Endothelial cell of umbilical vein (primary cell): ENCODE measurements at regions not wholly inside any gene's neighbourhood (a gene's known extent, or its start where the extent isn't known, plus 50 kb on each side); places are given as distances from the start of the nearest gene placed in this dataset.

Experiments used
- BruUV-seq: library from RNA; stranded (reverse); fragments of 400-500 nt; replicated peaks from 2 replicates; lab custom pipeline; 2021; lab: Mats Ljungman, UMichigan
- CTCF ChIA-PET: fragments of 300-600, 350-600 bp; sonication (Branson Sonifier 250); formaldehyde crosslinking; loops from one replicate; lab custom pipeline; 2021; ENCODE audit warnings: antibody characterized with exemption, inconsistent platforms; lab: Charles Lee
- POLR2A ChIA-PET: fragments of 300-600, 350-600 bp; sonication (Branson Sonifier 250); formaldehyde crosslinking; loops from one replicate; lab custom pipeline; 2021; ENCODE audit warnings: antibody characterized with exemption, inconsistent platforms; lab: Charles Lee
- DNase-seq: peaks from one replicate; pipeline ENCODE4 v3.0.0-alpha.2; 2011; ENCODE audit warnings: low read depth, low spot score
- FAIRE-seq: peaks from 2 replicates; lab custom pipeline; 2011; peaks lifted over from hg19 to GRCh38; lab: Jason Lieb, UNC
- H2AFZ ChIP-seq: 2 replicates; pipeline ENCODE4 v1.6.0; 2012; ENCODE audit warnings: low read depth, low read length, control low read depth, inconsistent platforms
- H3K27ac ChIP-seq: 2 replicates; pipeline ENCODE4 v1.5.1; 2011; ENCODE audit warnings: low read depth, mild to moderate bottlenecking, control low read depth, low read length, moderate library complexity; ENCODE audit not compliant: insufficient read depth
- H3K27me3 ChIP-seq, 2 experiments: 2 replicates each; pipeline versions ENCODE4 v1.6.0 to v1.6.1; 2011; ENCODE audit warnings: low read length in 2 of 2, mixed read lengths in 1 of 2; ENCODE audit not compliant: control insufficient read depth in 2 of 2, insufficient read depth in 2 of 2
- H3K36me3 ChIP-seq, 2 experiments: 2 replicates in 1 of 2; 3 replicates in 1 of 2; pipeline ENCODE4 v1.5.1; 2011; ENCODE audit warnings: low read length in 2 of 2, mild to moderate bottlenecking in 1 of 2, moderate library complexity in 1 of 2; ENCODE audit not compliant: control insufficient read depth in 2 of 2, insufficient read depth in 2 of 2; ENCODE audit errors: extremely low read depth in 1 of 2
- H3K4me1 ChIP-seq: 3 replicates; pipeline ENCODE4 v1.5.1; 2011; ENCODE audit warnings: mild to moderate bottlenecking, low read length; ENCODE audit not compliant: control insufficient read depth, insufficient read depth; ENCODE audit errors: extremely low read depth
- H3K4me2 ChIP-seq: 2 replicates; pipeline ENCODE4 v1.6.1; 2011; ENCODE audit warnings: low read length, control low read depth, mixed read lengths; ENCODE audit not compliant: insufficient read depth
- H3K4me3 ChIP-seq, 3 experiments: fragments of 200-600 bp in 1 of 3; sonication (generic), shearing (Covaris generic) in 1 of 3; replicated peaks in 1 of 3; 2 replicates each; pipeline ENCODE4 v1.5.1; 2011 to 2016; ENCODE audit warnings: control low read depth in 3 of 3, low read length in 3 of 3, mild to moderate bottlenecking in 2 of 3, inconsistent platforms in 1 of 3, low read depth in 1 of 3, moderate library complexity in 1 of 3; ENCODE audit not compliant: insufficient read depth in 1 of 3
- H3K79me2 ChIP-seq: 2 replicates; pipeline ENCODE4 v1.6.0; 2012; ENCODE audit warnings: low read length, inconsistent platforms; ENCODE audit not compliant: control insufficient read depth, insufficient read depth
- H3K9ac ChIP-seq: replicated peaks from 2 replicates; pipeline ENCODE3; 2011; ENCODE audit warnings: low read length, control low read depth; ENCODE audit not compliant: insufficient read depth; ENCODE audit errors: extremely low read depth
- H3K9me1 ChIP-seq: replicated peaks from 3 replicates; pipeline ENCODE4 v1.6.0; 2011; ENCODE audit warnings: mild to moderate bottlenecking, low read length; ENCODE audit not compliant: control insufficient read depth, insufficient read depth; ENCODE audit errors: extremely low read depth
- H3K9me3 ChIP-seq: replicated peaks from 2 replicates; pipeline ENCODE4 v1.5.1; 2012; ENCODE audit warnings: low read length, inconsistent platforms; ENCODE audit not compliant: control insufficient read depth, insufficient read depth
- H4K20me1 ChIP-seq: replicated peaks from 2 replicates; pipeline ENCODE3; 2011; ENCODE audit warnings: mild to moderate bottlenecking, low read length; ENCODE audit not compliant: control insufficient read depth, insufficient read depth; ENCODE audit errors: extremely low read depth
- EZH2 ChIP-seq: IDR thresholded peaks from 2 replicates; pipeline ENCODE4 v1.6.1; 2012; ENCODE audit warnings: borderline replicate concordance, low read depth, mild to moderate bottlenecking, moderate library complexity, low read length, inconsistent platforms; ENCODE audit not compliant: severe bottlenecking
- FOS ChIP-seq: IDR thresholded peaks from 2 replicates; pipeline ENCODE4 v1.6.1; 2011; ENCODE audit warnings: mild to moderate bottlenecking, low read length, moderate library complexity, borderline replicate concordance; ENCODE audit not compliant: insufficient read depth
- GATA2 ChIP-seq: IDR thresholded peaks from 2 replicates; pipeline ENCODE4 v1.7.0; 2011; ENCODE audit warnings: low read depth, mild to moderate bottlenecking, moderate library complexity, mixed read lengths, low read length; ENCODE audit not compliant: insufficient read length, insufficient read depth
- JUN ChIP-seq: IDR thresholded peaks from 2 replicates; pipeline ENCODE4 v1.6.1; 2011; ENCODE audit warnings: borderline replicate concordance, low read depth; ENCODE audit not compliant: insufficient read length, insufficient read depth
- MYC ChIP-seq: IDR thresholded peaks from one replicate; pipeline ENCODE4 v1.6.1; 2011; ENCODE audit warnings: mild to moderate bottlenecking, low read depth, low read length
- POLR2A ChIP-seq: IDR thresholded peaks from 2 replicates; pipeline ENCODE4 v1.6.1; 2012; ENCODE audit warnings: low read depth, mild to moderate bottlenecking, control low read depth, low read length
- POLR2AphosphoS5 ChIP-seq: IDR thresholded peaks from 2 replicates; pipeline ENCODE4 v1.6.1; 2012; ENCODE audit warnings: low read depth, mild to moderate bottlenecking, control low read depth, low read length, moderate library complexity; ENCODE audit not compliant: insufficient read depth
- dilution Hi-C: fragments of 300-500 bp; cut with MboI; formaldehyde crosslinking; loops from one replicate; pipeline ENCODE4 v1.15.0; 2019; ENCODE audit warnings: low sequenced_read_pairs; ENCODE audit not compliant: extremely low pct_ligation_motif_present
- intact Hi-C: fragments of 100-400 bp; cut with micrococcal nuclease; formaldehyde crosslinking; loops from one replicate; pipeline ENCODE4 v1.10.0; 2022
- TF ChIP-seq, protein P1 (sequence below): IDR thresholded peaks from 2 replicates; pipeline ENCODE4 v1.6.1; 2011; ENCODE audit not compliant: insufficient read depth, insufficient read length
- TF ChIP-seq, protein P2 (sequence below), 2 donors: IDR thresholded peaks; 1 replicate in 1 of 2; 2 replicates in 1 of 2; pipeline ENCODE4 v1.5.1; 2011; ENCODE audit warnings: low read length in 2 of 2, mild to moderate bottlenecking in 2 of 2, moderate library complexity in 2 of 2, control low read depth in 1 of 2, inconsistent platforms in 1 of 2, low read depth in 1 of 2; ENCODE audit not compliant: insufficient read depth in 1 of 2; ENCODE audit errors: extremely low read depth in 1 of 2

DNA sequence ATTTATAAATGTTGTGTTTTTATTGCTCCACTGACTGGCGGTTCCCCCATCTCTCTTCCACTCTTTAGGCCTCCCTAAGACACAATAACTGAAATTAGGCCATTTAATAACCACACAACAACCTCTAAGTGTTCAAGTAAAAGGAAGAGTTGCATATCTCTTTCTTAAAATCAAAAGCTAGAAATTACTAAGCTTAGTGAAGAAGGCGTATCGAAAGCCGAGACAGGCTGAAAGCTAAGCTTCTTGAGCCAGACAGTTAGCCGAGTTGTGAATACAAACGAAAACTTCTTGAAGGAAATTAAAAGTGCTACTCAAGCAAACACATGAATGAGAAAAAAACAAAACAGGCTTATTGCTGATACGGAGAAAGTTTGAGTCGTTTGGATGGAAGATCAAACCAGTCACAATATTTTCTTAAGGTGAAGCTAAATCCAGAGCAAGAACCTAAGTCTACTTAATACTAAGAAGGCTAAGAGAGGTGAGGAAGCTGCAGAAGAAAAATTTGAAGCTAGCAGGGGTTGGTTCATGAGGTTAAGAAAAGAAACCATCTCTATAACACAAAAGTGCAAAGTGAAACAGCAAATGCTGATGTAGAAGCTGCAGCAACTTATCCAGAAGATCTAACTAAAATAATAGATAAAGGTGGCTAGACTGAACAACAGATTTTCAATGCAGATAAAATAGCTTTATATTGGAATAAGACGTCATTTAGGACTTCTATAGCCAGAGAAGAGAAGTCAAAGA, 194.0 kb upstream of the TTC29 start:
- Histone ChIP-seq H3K79me2 (no peaks in the 10 kb centered on the region), H3K9ac (no peak overlapping the region), H2AFZ (no peak overlapping the region), H3K36me3 (no peaks in the 10 kb centered on the region), H3K9me1 (no peaks in the 10 kb centered on the region), H3K27me3 (peaks cover 2% of the 10 kb centered on the region in 2 experiments), H3K4me2 (no peak overlapping the region), H3K4me3 (no peak overlapping the region), H3K4me1 (no peaks in the 10 kb centered on the region), H3K27ac (no peak overlapping the region), H4K20me1 (no peaks in the 10 kb centered on the region), H3K9me3 (no peaks in the 10 kb centered on the region)
- CTCF ChIA-PET = no interaction called here
- BruUV-seq = no TSS peak
- DNase-seq (no peak), FAIRE-seq (no peak)
- dilution Hi-C loops (no loop called here), intact Hi-C loops (no loop called here)
- POLR2A ChIA-PET = no interaction called here
- TF ChIP-seq, protein P1, sequence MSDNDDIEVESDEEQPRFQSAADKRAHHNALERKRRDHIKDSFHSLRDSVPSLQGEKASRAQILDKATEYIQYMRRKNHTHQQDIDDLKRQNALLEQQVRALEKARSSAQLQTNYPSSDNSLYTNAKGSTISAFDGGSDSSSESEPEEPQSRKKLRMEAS = no peak
- TF ChIP-seq GATA2 (no peak), POLR2A (no peak), EZH2 (no peak), POLR2AphosphoS5 (no peak), MYC (no peak), FOS (no peak), JUN (no peak)
- TF ChIP-seq, protein P2, sequence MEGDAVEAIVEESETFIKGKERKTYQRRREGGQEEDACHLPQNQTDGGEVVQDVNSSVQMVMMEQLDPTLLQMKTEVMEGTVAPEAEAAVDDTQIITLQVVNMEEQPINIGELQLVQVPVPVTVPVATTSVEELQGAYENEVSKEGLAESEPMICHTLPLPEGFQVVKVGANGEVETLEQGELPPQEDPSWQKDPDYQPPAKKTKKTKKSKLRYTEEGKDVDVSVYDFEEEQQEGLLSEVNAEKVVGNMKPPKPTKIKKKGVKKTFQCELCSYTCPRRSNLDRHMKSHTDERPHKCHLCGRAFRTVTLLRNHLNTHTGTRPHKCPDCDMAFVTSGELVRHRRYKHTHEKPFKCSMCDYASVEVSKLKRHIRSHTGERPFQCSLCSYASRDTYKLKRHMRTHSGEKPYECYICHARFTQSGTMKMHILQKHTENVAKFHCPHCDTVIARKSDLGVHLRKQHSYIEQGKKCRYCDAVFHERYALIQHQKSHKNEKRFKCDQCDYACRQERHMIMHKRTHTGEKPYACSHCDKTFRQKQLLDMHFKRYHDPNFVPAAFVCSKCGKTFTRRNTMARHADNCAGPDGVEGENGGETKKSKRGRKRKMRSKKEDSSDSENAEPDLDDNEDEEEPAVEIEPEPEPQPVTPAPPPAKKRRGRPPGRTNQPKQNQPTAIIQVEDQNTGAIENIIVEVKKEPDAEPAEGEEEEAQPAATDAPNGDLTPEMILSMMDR (IDR thresholded peaks at IDR 0.05; ENCODE audit: extremely low read depth in 1 of 2, insufficient read depth in 1 of 2, low read depth in 1 of 2, low read length in 2 of 2) = no peak
